PC-9 (cell line): ENCODE measurements at regions not wholly inside any gene's neighbourhood (a gene's known extent, or its start where the extent isn't known, plus 50 kb on each side); places are given as distances from the start of the nearest gene placed in this dataset.

Source experiments
- BruUV-seq: library from RNA; stranded (reverse); fragments of 400-500 nt; replicated peaks from 2 replicates; lab custom pipeline; 2021; lab: Mats Ljungman, UMichigan
- CTCF ChIA-PET: fragments of 300-600 bp; sonication (Branson Sonifier 250); formaldehyde crosslinking; loops from one replicate; lab custom pipeline; 2022; ENCODE audit warnings: antibody characterized with exemption; lab: Charles Lee
- POLR2A ChIA-PET: fragments of 300-600 bp; sonication (Branson Sonifier 250); formaldehyde crosslinking; loops from one replicate; lab custom pipeline; 2022; ENCODE audit warnings: antibody characterized with exemption; ENCODE audit not compliant: unreplicated experiment; lab: Charles Lee
- DNase-seq, 2 experiments: peaks; one replicate each; pipeline versions ENCODE4 v3.0.0 to v3.0.0-alpha.2; 2015 to 2022; ENCODE audit warnings: mixed read lengths in 1 of 2
- H2AFZ ChIP-seq: fragments of 200-600 bp; sonication (generic); 2 replicates; pipeline ENCODE4 v1.8.1; 2017; ENCODE audit warnings: antibody characterized with exemption
- H3F3A ChIP-seq: fragments of 200-600 bp; sonication (generic); 2 replicates; pipeline ENCODE4 v1.8.1; 2017; ENCODE audit warnings: antibody characterized with exemption, mild to moderate bottlenecking, low read depth; ENCODE audit not compliant: insufficient read depth
- H3K27ac ChIP-seq: fragments of 200-600 bp; sonication (generic); 2 replicates; pipeline ENCODE4 v1.6.1; 2016; ENCODE audit warnings: mixed run types
- H3K27me3 ChIP-seq: fragments of 200-600 bp; sonication (generic); 2 replicates; pipeline ENCODE4 v1.6.1; 2016; ENCODE audit warnings: low read depth, mixed run types; ENCODE audit not compliant: insufficient read depth
- H3K36me3 ChIP-seq: fragments of 200-600 bp; sonication (generic); 2 replicates; pipeline ENCODE4 v1.6.1; 2016; ENCODE audit warnings: low read depth, mixed run types
- H3K4me1 ChIP-seq: fragments of 200-600 bp; sonication (generic); replicated peaks from 2 replicates; pipeline ENCODE4 v1.6.1; 2016; ENCODE audit warnings: mixed run types; ENCODE audit not compliant: insufficient read depth
- H3K4me2 ChIP-seq: fragments of 200-600 bp; sonication (generic); 2 replicates; pipeline ENCODE4 v1.6.1; 2017; ENCODE audit warnings: mixed run types
- H3K4me3 ChIP-seq: fragments of 200-600 bp; sonication (generic); 2 replicates; pipeline ENCODE4 v1.6.1; 2016; ENCODE audit warnings: mixed run types
- H3K79me2 ChIP-seq: fragments of 200-600 bp; sonication (generic); 2 replicates; pipeline ENCODE4 v1.6.1; 2017; ENCODE audit warnings: low read depth, mixed run types
- H3K9me2 ChIP-seq: fragments of 200-600 bp; sonication (generic); 2 replicates; pipeline ENCODE4 v1.8.1; 2017; ENCODE audit warnings: mild to moderate bottlenecking; ENCODE audit not compliant: insufficient read depth
- H3K9me3 ChIP-seq: fragments of 200-600 bp; sonication (generic); 2 replicates; pipeline ENCODE4 v1.8.1; 2016; ENCODE audit warnings: low read depth; ENCODE audit not compliant: insufficient read depth
- H4K20me1 ChIP-seq: fragments of 200-600 bp; sonication (generic); 2 replicates; pipeline ENCODE4 v1.8.1; 2017; ENCODE audit not compliant: insufficient read depth
- CTCF ChIP-seq: fragments of 200-600 bp; sonication (generic); conservative IDR thresholded peaks from 2 replicates; pipeline ENCODE4 v1.6.1; 2017; ENCODE audit warnings: mixed run types, antibody characterized with exemption, mild to moderate bottlenecking, moderate library complexity
- EZH2 ChIP-seq: fragments of 200-600 bp; sonication (generic); IDR thresholded peaks from 2 replicates; pipeline ENCODE4 v1.8.0; 2017; ENCODE audit warnings: antibody characterized with exemption, low read depth
- intact Hi-C: fragments of 100-400 bp; cut with micrococcal nuclease; formaldehyde crosslinking; loops from one replicate; pipeline ENCODE4 v1.10.0; 2022; ENCODE audit not compliant: unreplicated experiment

GRCh38 chr12:90868626-90869025, 86.3 kb downstream of the CCER1 start:
- H2AFZ ChIP-seq, result no peak overlapping the region
- no peak overlapping the region for H3K4me2 ChIP-seq
- no peaks in the 10 kb centered on the region for H4K20me1 ChIP-seq
- intact Hi-C loops, result no loop called here
- DNase-seq, result no peak
- H3K4me1 ChIP-seq, result no peaks in the 10 kb centered on the region
- no peaks in the 10 kb centered on the region for H3K9me2 ChIP-seq
- H3K27me3 ChIP-seq, result no peaks in the 10 kb centered on the region
- no peak overlapping the region for H3K27ac ChIP-seq
- TF ChIP-seq EZH2 (no peak), CTCF (no peak)
- H3F3A ChIP-seq, result no peaks in the 10 kb centered on the region
- POLR2A ChIA-PET, result no interaction called here
- BruUV-seq, result no TSS peak
- CTCF ChIA-PET, result no interaction called here
- H3K36me3 ChIP-seq, result no peaks in the 10 kb centered on the region
- no peaks in the 10 kb centered on the region for H3K9me3 ChIP-seq
- H3K4me3 ChIP-seq, result no peak overlapping the region
- no peaks in the 10 kb centered on the region for H3K79me2 ChIP-seq

GRCh38 chr12:90859591-90859990, 95.4 kb downstream of the CCER1 start:
- H3K79me2 ChIP-seq, result no peaks in the 10 kb centered on the region
- H3K27me3 ChIP-seq, result no peaks in the 10 kb centered on the region
- no peaks in the 10 kb centered on the region for H3K36me3 ChIP-seq
- H3K9me3 ChIP-seq, result no peaks in the 10 kb centered on the region; the same call in 1 of the 2 replicates
- H3K4me1 ChIP-seq, result no peaks in the 10 kb centered on the region
- H3F3A ChIP-seq, result no peaks in the 10 kb centered on the region
- DNase-seq, result no peak
- H3K27ac ChIP-seq, result no peak overlapping the region
- H3K4me2 ChIP-seq, result no peak overlapping the region
- no peak overlapping the region for H3K4me3 ChIP-seq
- intact Hi-C loops, result loop anchor here (10.0 kb wide), 2 partner anchors 75 to 1315 kb away; no protein-coding TSS in a partner anchor
- POLR2A ChIA-PET, result no interaction called here
- BruUV-seq, result no TSS peak
- TF ChIP-seq EZH2, result no peak
- no peaks in the 10 kb centered on the region for H4K20me1 ChIP-seq
- CTCF ChIA-PET, result no interaction called here
- H3K9me2 ChIP-seq, result no peaks in the 10 kb centered on the region
- H2AFZ ChIP-seq, result no peak overlapping the region

DNA sequence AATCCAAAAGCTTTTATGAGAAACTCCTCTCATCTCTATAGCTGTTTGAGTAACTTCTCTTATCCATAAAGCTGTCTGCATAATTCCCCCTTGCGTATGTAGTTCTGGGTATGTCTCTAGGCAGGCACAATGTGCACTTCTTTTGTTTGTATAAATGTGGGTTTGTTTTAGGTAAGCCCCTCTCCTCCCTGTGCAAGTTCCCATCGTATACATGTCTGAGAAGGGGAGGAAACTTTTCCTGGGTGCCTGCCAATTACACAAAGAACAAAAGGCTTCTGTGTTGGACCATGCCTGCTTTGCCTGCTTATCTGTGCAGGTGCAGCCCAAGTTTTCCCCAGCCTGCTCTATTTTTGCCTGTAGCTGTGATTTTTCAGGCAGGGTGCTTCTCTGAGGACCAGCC, 96.7 kb downstream of the CCER1 start:
- Histone ChIP-seq H3K4me2 (no peak overlapping the region), H3K27me3 (no peaks in the 10 kb centered on the region), H2AFZ (no peak overlapping the region), H3K4me3 (no peak overlapping the region), H3K9me3 (no peaks in the 10 kb centered on the region; the same call in 1 of the 2 replicates), H3K79me2 (no peaks in the 10 kb centered on the region), H3K27ac (no peak overlapping the region), H4K20me1 (no peaks in the 10 kb centered on the region), H3K36me3 (no peaks in the 10 kb centered on the region), H3K4me1 (no peaks in the 10 kb centered on the region), H3F3A (no peaks in the 10 kb centered on the region), H3K9me2 (no peaks in the 10 kb centered on the region)
- TF ChIP-seq CTCF (no peak), EZH2 (no peak)
- DNase-seq, result no peak
- ChIA-PET POLR2A (no interaction called here), CTCF (interaction anchor here (0.6 kb wide), 1 partner anchor 16 kb away, joined by 5 read pairs; no protein-coding TSS in a partner anchor)
- intact Hi-C loops, result loop anchor here (10.0 kb wide), 2 partner anchors 77 to 1313 kb away; no protein-coding TSS in a partner anchor
- BruUV-seq, result no TSS peak

DNA sequence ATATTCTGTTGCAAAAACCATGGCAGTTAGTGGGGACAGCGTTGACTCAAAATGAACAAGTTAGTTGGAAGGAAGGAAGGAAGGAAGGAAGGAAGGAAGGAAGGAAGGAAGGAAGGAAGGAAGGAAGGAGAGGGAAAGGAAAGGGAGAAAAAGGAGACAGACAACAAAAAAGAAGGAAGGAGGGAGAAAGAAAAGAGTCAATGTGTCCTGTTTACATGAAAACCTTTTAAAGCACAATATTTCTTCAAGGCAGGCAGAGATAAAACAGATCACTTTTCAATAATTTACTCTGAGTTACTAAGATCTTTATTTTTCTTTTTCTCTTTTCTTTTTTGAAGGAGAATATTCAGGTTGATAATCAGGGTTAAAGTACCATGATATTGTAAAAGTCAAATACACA, 99.4 kb downstream of the CCER1 start:
- Histone ChIP-seq H3K36me3 (no peaks in the 10 kb centered on the region), H3K4me1 (no peaks in the 10 kb centered on the region), H3K9me3 (no peaks in the 10 kb centered on the region; the same call in 1 of the 2 replicates), H3K9me2 (no peaks in the 10 kb centered on the region), H3K4me3 (no peak overlapping the region), H2AFZ (no peak overlapping the region), H3K27me3 (no peaks in the 10 kb centered on the region), H3K27ac (no peak overlapping the region), H3K4me2 (no peak overlapping the region), H3F3A (no peaks in the 10 kb centered on the region), H3K79me2 (no peaks in the 10 kb centered on the region), H4K20me1 (no peaks in the 10 kb centered on the region)
- no peak for DNase-seq
- no TSS peak for BruUV-seq
- CTCF ChIA-PET, result no interaction called here
- POLR2A ChIA-PET, result no interaction called here
- no peak for TF ChIP-seq CTCF
- no peak for TF ChIP-seq EZH2
- intact Hi-C loops, result loop anchor here (10.0 kb wide), 2 partner anchors 79 to 1311 kb away; no protein-coding TSS in a partner anchor
